NCI-H1417 treated with DMSO at 0.1 percent for 48 hours (cell line): ENCODE measurements at regions not wholly inside any gene's neighbourhood (a gene's known extent, or its start where the extent isn't known, plus 50 kb on each side); places are given as distances from the start of the nearest gene placed in this dataset.

Experiments
- DNase-seq: peaks from one replicate; lab custom pipeline; 2025; lab: John Stamatoyannopoulos, UW

- no peak for DNase-seq
Observed at GRCh38 chr7:11294218-11294617, 320.5 kb downstream of the PHF14 start.

DNA sequence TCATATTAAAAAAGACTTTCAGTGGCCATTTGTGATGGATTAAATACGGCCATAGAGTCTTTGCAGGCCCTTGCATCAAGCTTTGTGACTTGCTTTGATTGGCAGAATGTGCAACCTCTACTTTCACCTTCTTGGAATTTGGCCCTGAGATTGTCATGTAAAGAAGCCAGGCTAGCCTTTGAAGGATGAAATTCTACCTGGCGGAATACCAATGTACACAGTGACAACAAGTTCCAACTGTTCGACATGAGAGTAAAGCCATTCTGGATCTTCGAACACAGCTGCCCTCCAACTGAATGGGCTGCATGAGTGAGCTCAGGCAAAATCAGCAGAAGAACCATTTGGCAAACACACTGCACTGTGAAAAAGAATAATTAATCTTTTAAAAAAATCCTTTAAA, 321.3 kb downstream of the PHF14 start:
- DNase-seq = no peak

DNA sequence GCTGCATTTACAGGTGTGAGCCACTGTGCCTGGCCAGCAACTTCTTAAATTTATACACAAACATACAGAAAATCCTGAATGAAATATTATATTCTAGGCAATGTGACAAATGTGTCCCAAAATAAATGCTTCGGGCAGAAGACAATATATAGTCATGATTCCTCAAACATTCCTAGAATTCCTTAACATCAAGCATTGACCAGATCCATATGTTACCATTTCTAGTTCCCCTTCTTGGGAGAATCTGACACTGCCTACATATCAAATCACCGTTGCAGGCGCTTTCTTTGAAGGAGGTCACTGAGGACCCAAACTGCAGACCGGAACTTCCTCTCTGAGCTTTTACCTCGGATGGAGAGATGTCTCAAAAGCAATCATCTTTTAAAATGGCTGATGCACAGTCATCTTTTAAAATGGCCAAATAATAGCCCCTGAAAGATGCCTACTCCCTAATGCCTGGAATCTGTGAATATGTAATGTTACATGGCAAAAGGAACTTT, 323.5 kb downstream of the PHF14 start:
- no peak for DNase-seq

GRCh38 chr7:11297764-11298163, 324.1 kb downstream of the PHF14 start:
- DNase-seq = no peak

DNA sequence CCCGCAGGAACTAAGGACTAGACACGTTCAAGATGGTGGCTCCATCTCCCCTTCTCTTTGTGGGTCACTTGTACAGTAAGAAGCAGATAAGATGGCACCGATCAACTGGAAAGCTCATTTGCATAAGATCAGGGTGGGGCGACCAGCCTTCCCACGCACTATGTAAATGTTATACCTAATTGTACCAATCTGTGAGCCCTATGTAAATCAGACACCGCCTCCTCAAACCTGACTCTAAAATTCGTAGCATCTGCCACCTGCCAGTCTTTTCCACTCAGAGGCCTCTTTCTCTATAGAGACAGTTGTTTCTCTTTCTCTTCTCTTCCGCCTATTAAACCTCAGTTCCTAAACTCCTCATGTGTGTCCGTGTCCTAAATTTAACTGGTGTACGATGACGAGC, 324.5 kb downstream of the PHF14 start:
- DNase-seq = no peak

GRCh38 chr7:11300241-11300640, 326.6 kb downstream of the PHF14 start:
- DNase-seq = no peak

DNA sequence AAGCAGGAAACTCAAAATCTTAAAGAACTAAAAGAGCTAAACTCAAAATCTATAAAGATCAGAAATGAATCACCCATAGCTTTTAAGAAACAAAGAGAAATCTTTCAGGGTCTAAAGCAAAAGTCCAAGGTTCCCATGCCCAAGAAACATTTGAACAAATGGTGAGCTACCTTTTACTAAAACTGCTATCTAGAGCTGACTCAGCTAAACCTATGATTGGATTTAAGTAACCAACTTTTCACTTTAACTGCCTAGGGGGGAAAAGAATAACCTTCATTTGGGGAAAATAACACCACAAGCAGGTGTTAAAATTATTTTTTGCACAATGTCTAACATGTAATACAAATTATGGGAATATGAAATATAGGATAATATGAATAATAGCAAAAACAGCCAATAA, 328.4 kb downstream of the PHF14 start:
- DNase-seq = no peak

- no peak for DNase-seq
Observed at GRCh38 chr7:11313801-11314200, 340.1 kb downstream of the PHF14 start.

DNA sequence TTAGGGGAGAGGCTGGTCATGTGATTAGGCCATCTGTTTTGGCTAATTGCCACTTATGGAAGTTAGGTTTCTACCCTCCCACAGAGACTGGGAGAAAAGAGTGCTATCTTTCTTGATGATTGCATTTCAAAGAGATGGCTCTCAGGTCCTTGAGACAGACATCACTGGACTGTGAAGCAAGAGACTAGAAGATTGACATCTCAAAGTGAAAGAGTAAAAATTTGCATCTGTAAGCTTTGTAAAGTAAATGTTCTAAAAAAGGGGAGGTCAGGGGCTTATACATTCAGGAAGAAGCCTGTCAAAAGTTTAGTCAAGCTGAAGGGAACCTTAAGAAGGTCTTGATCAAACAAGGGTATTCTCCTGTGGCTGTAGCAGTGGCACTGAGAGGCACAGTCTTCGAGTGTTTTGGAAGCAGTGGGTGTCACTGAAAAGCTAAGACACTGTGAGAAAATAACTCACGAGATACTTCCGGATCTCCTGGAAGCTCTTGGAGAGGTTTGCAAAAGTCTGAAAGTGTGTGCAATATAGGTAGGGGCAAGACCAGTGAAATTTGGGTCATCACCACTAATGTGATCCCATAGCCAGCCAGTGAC, 342.1 kb downstream of the PHF14 start:
- no peak for DNase-seq

DNA sequence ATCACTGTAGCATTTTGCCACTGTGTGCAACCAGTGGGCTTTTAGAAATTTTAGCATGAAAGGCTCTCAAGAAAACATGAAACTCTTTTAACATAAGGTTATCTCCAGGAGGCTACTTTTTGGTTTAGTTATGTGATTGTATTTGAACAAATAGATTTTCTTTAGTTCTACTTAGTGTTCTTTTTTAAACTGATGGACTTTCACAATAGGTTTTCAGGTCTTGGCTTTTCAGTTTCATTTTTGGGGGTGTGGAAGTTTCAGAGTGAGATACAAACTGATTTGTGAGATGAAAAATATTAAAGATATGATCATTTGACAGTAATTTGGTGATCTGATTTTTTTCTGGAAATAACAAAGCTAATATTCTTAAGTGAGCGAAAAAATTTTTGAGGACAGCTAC, 344.1 kb downstream of the PHF14 start:
- DNase-seq = no peak

GRCh38 chr7:11319491-11320274, 346.0 kb downstream of the PHF14 start:
- DNase-seq = no peak
